ENCODE measurements at regions not wholly inside any gene's neighbourhood (a gene's known extent, or its start where the extent isn't known, plus 50 kb on each side); places are given as distances from the start of the nearest gene placed in this dataset.

DNA sequence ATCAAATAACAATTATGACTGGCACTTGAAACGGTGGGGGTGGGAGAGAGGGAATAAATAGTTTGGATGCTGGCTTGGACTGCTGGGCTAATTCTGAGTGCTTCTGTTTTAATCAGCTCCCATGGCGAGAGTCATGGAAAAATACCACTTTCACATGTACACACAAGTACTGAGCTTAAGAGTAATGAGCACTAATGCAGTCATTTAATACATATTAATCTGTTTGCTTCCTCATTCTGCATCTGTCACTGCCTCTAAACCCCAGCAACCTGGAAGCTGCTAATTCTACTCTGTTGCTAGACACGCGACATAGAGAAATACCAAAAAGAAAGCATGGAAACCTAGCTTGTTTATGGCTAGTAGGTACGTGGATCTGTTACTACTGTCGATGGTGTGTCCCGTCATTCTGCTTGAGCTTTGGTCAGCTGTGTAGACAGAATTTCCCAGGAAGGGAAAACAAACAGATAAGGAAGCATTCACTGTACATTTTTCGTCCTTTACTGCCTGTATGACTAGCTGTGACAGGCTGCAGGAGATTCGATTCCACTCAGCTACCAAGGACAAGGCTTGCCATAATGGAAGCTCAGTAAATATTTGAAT lies 238.8 kb downstream of the BAMBI start:
- ChIA-PET POLR2A (no interaction called here), CTCF (interaction anchor here (1.1 kb wide), 1 partner anchor 288 kb away, joined by 4 read pairs; no protein-coding TSS in a partner anchor)
- TF ChIP-seq, protein P1, sequence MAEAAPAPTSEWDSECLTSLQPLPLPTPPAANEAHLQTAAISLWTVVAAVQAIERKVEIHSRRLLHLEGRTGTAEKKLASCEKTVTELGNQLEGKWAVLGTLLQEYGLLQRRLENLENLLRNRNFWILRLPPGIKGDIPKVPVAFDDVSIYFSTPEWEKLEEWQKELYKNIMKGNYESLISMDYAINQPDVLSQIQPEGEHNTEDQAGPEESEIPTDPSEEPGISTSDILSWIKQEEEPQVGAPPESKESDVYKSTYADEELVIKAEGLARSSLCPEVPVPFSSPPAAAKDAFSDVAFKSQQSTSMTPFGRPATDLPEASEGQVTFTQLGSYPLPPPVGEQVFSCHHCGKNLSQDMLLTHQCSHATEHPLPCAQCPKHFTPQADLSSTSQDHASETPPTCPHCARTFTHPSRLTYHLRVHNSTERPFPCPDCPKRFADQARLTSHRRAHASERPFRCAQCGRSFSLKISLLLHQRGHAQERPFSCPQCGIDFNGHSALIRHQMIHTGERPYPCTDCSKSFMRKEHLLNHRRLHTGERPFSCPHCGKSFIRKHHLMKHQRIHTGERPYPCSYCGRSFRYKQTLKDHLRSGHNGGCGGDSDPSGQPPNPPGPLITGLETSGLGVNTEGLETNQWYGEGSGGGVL (tag by site-specific recombination; IDR thresholded peaks at IDR 0.05): no peak
- TF ChIP-seq ZNF433 (tag by site-specific recombination; IDR thresholded peaks at IDR 0.05; ENCODE audit: low read depth) (no peak), ZNF146 (tag by site-specific recombination; IDR thresholded peaks at IDR 0.05) (no peak), ZNF202 (tag by site-specific recombination; IDR thresholded peaks at IDR 0.05; ENCODE audit: borderline replicate concordance) (no peak), KLF16 (tag by site-specific recombination; IDR thresholded peaks at IDR 0.05) (no peak), ZNF24 (tag by site-specific recombination; IDR thresholded peaks at IDR 0.05) (no peak), ZBTB1 (tag by site-specific recombination; IDR thresholded peaks at IDR 0.05) (no peak), YY1 (tag by site-specific recombination; IDR thresholded peaks at IDR 0.05) (no peak), ZNF175 (tag by site-specific recombination; IDR thresholded peaks at IDR 0.05) (no peak), ZNF629 (tag by site-specific recombination; IDR thresholded peaks at IDR 0.05) (no peak), ZNF530 (tag by site-specific recombination; IDR thresholded peaks at IDR 0.05; ENCODE audit: low read depth) (no peak), ZBTB8A (tag by site-specific recombination; IDR thresholded peaks at IDR 0.05) (no peak)
- TF ChIP-seq, protein P2, sequence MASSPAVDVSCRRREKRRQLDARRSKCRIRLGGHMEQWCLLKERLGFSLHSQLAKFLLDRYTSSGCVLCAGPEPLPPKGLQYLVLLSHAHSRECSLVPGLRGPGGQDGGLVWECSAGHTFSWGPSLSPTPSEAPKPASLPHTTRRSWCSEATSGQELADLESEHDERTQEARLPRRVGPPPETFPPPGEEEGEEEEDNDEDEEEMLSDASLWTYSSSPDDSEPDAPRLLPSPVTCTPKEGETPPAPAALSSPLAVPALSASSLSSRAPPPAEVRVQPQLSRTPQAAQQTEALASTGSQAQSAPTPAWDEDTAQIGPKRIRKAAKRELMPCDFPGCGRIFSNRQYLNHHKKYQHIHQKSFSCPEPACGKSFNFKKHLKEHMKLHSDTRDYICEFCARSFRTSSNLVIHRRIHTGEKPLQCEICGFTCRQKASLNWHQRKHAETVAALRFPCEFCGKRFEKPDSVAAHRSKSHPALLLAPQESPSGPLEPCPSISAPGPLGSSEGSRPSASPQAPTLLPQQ (tag by site-specific recombination; IDR thresholded peaks at IDR 0.05): no peak
- TF ChIP-seq, protein P3, sequence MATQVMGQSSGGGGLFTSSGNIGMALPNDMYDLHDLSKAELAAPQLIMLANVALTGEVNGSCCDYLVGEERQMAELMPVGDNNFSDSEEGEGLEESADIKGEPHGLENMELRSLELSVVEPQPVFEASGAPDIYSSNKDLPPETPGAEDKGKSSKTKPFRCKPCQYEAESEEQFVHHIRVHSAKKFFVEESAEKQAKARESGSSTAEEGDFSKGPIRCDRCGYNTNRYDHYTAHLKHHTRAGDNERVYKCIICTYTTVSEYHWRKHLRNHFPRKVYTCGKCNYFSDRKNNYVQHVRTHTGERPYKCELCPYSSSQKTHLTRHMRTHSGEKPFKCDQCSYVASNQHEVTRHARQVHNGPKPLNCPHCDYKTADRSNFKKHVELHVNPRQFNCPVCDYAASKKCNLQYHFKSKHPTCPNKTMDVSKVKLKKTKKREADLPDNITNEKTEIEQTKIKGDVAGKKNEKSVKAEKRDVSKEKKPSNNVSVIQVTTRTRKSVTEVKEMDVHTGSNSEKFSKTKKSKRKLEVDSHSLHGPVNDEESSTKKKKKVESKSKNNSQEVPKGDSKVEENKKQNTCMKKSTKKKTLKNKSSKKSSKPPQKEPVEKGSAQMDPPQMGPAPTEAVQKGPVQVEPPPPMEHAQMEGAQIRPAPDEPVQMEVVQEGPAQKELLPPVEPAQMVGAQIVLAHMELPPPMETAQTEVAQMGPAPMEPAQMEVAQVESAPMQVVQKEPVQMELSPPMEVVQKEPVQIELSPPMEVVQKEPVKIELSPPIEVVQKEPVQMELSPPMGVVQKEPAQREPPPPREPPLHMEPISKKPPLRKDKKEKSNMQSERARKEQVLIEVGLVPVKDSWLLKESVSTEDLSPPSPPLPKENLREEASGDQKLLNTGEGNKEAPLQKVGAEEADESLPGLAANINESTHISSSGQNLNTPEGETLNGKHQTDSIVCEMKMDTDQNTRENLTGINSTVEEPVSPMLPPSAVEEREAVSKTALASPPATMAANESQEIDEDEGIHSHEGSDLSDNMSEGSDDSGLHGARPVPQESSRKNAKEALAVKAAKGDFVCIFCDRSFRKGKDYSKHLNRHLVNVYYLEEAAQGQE (tag by site-specific recombination; IDR thresholded peaks at IDR 0.05): no peak
- TF ChIP-seq, protein P4, sequence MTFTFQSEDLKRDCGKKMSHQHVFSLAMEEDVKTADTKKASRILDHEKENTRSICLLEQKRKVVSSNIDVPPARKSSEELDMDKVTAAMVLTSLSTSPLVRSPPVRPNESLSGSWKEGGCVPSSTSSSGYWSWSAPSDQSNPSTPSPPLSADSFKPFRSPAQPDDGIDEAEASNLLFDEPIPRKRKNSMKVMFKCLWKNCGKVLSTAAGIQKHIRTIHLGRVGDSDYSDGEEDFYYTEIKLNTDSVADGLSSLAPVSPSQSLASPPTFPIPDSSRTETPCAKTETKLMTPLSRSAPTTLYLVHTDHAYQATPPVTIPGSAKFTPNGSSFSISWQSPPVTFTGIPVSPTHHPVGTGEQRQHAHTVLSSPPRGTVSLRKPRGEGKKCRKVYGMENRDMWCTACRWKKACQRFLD (tag by site-specific recombination; IDR thresholded peaks at IDR 0.05): no peak
- TF ChIP-seq, protein P5, sequence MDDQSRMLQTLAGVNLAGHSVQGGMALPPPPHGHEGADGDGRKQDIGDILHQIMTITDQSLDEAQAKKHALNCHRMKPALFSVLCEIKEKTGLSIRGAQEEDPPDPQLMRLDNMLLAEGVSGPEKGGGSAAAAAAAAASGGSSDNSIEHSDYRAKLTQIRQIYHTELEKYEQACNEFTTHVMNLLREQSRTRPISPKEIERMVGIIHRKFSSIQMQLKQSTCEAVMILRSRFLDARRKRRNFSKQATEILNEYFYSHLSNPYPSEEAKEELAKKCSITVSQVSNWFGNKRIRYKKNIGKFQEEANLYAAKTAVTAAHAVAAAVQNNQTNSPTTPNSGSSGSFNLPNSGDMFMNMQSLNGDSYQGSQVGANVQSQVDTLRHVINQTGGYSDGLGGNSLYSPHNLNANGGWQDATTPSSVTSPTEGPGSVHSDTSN (CRISPR knock-in tag; IDR thresholded peaks at IDR 0.05): no peak
- TF ChIP-seq, protein P6, sequence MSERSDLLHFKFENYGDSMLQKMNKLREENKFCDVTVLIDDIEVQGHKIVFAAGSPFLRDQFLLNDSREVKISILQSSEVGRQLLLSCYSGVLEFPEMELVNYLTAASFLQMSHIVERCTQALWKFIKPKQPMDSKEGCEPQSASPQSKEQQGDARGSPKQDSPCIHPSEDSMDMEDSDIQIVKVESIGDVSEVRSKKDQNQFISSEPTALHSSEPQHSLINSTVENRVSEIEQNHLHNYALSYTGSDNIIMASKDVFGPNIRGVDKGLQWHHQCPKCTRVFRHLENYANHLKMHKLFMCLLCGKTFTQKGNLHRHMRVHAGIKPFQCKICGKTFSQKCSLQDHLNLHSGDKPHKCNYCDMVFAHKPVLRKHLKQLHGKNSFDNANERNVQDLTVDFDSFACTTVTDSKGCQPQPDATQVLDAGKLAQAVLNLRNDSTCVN (tag by site-specific recombination; optimal IDR thresholded peaks at IDR 0.05): no peak
- TF ChIP-seq, protein P7, sequence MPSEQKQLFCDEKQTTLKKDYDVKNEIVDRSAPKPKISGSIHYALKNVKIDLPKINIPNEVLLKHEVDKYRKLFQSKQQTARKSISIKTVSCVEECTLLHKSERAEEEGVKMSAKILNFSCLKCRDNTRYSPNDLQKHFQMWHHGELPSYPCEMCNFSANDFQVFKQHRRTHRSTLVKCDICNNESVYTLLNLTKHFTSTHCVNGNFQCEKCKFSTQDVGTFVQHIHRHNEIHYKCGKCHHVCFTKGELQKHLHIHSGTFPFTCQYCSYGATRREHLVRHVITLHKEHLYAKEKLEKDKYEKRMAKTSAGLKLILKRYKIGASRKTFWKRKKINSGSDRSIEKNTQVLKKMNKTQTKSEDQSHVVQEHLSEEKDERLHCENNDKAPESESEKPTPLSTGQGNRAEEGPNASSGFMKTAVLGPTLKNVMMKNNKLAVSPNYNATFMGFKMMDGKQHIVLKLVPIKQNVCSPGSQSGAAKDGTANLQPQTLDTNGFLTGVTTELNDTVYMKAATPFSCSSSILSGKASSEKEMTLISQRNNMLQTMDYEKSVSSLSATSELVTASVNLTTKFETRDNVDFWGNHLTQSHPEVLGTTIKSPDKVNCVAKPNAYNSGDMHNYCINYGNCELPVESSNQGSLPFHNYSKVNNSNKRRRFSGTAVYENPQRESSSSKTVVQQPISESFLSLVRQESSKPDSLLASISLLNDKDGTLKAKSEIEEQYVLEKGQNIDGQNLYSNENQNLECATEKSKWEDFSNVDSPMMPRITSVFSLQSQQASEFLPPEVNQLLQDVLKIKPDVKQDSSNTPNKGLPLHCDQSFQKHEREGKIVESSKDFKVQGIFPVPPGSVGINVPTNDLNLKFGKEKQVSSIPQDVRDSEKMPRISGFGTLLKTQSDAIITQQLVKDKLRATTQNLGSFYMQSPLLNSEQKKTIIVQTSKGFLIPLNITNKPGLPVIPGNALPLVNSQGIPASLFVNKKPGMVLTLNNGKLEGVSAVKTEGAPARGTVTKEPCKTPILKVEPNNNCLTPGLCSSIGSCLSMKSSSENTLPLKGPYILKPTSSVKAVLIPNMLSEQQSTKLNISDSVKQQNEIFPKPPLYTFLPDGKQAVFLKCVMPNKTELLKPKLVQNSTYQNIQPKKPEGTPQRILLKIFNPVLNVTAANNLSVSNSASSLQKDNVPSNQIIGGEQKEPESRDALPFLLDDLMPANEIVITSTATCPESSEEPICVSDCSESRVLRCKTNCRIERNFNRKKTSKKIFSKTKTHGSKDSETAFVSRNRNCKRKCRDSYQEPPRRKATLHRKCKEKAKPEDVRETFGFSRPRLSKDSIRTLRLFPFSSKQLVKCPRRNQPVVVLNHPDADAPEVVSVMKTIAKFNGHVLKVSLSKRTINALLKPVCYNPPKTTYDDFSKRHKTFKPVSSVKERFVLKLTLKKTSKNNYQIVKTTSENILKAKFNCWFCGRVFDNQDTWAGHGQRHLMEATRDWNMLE (tag by site-specific recombination; conservative IDR thresholded peaks at IDR 0.05; ENCODE audit: low read depth): no peak
- no peaks in the 10 kb centered on the region for H3K36me3 ChIP-seq (ENCODE audit: control insufficient read depth in 2 of 2, insufficient read depth in 1 of 2, low read length in 2 of 2)
- H3K27ac ChIP-seq (ENCODE audit: extremely low read depth, low read depth, low read length): no peak overlapping the region
- no peaks in the 10 kb centered on the region for H3K4me1 ChIP-seq (ENCODE audit: control insufficient read depth, insufficient read depth, low read length)
- H3K4me3 ChIP-seq (ENCODE audit: low read depth, low read length): no peak overlapping the region
- no peaks in the 10 kb centered on the region for H3K9me3 ChIP-seq (ENCODE audit: control insufficient read depth, insufficient read depth, low read depth, low read length)
